GM18858 (cell line): ENCODE measurements at regions not wholly inside any gene's neighbourhood (a gene's known extent, or its start where the extent isn't known, plus 50 kb on each side); places are given as distances from the start of the nearest gene placed in this dataset.
"Not testable (repeated sequence)": the region's sequence is repeated elsewhere in the genome, so short reads cannot be mapped to it uniquely, and the experiment has no call there.

Experiments used
- ATAC-seq: cut with Tn5 transposase; IDR thresholded peaks from one replicate; pipeline ENCODE4 v1.9.1; 2021; ENCODE audit not compliant: unreplicated experiment

GRCh38 chr12:14207905-14208551 lies 157.5 kb upstream of the ATF7IP start:
- no peak for ATAC-seq

- ATAC-seq, result no peak
These were observed 153.5 kb upstream of the ATF7IP start for GRCh38 chr12:14211947-14212387.

GRCh38 chr12:14213542-14213941 lies 151.9 kb upstream of the ATF7IP start:
- no peak for ATAC-seq

GRCh38 chr12:14214495-14214894 lies 151.0 kb upstream of the ATF7IP start:
- ATAC-seq, result no peak

- ATAC-seq, result not testable (repeated sequence)
These were observed 149.5 kb upstream of the ATF7IP start for GRCh38 chr12:14215949-14216348.

- no peak for ATAC-seq
These were observed 148.8 kb upstream of the ATF7IP start for GRCh38 chr12:14216405-14217294.

GRCh38 chr12:14219156-14219555 lies 146.3 kb upstream of the ATF7IP start:
- ATAC-seq, result no peak

GRCh38 chr12:14219670-14220069 lies 145.8 kb upstream of the ATF7IP start:
- not testable (repeated sequence) for ATAC-seq

- ATAC-seq, result no peak
These were observed 140.4 kb upstream of the ATF7IP start for GRCh38 chr12:14225064-14225463.

- ATAC-seq, result not testable (repeated sequence)
These were observed 130.3 kb upstream of the ATF7IP start for GRCh38 chr12:14235176-14235575.

GRCh38 chr12:14236641-14237040 lies 128.8 kb upstream of the ATF7IP start:
- not testable (repeated sequence) for ATAC-seq

- no peak for ATAC-seq
These were observed 127.2 kb upstream of the ATF7IP start for GRCh38 chr12:14238221-14238792.

- peak; percentile 68 for ATAC-seq
These were observed 126.0 kb upstream of the ATF7IP start for GRCh38 chr12:14239350-14239934.

GRCh38 chr12:14239935-14240872 lies 125.3 kb upstream of the ATF7IP start:
- peak; percentile 42 for ATAC-seq

- no peak for ATAC-seq
These were observed 124.6 kb upstream of the ATF7IP start for GRCh38 chr12:14240873-14241220.

GRCh38 chr12:14242825-14243224 lies 122.7 kb upstream of the ATF7IP start:
- not testable (repeated sequence) for ATAC-seq

- no peak for ATAC-seq
These were observed 121.5 kb upstream of the ATF7IP start for GRCh38 chr12:14243941-14244340.

- ATAC-seq, result no peak
These were observed 120.4 kb upstream of the ATF7IP start for GRCh38 chr12:14244876-14245669.

GRCh38 chr12:14247166-14247565 lies 118.3 kb upstream of the ATF7IP start:
- ATAC-seq, result no peak

GRCh38 chr12:14249368-14249767 lies 116.1 kb upstream of the ATF7IP start:
- no peak for ATAC-seq
